ENCODE measurements at regions not wholly inside any gene's neighbourhood (a gene's known extent, or its start where the extent isn't known, plus 50 kb on each side); places are given as distances from the start of the nearest gene placed in this dataset.

DNA sequence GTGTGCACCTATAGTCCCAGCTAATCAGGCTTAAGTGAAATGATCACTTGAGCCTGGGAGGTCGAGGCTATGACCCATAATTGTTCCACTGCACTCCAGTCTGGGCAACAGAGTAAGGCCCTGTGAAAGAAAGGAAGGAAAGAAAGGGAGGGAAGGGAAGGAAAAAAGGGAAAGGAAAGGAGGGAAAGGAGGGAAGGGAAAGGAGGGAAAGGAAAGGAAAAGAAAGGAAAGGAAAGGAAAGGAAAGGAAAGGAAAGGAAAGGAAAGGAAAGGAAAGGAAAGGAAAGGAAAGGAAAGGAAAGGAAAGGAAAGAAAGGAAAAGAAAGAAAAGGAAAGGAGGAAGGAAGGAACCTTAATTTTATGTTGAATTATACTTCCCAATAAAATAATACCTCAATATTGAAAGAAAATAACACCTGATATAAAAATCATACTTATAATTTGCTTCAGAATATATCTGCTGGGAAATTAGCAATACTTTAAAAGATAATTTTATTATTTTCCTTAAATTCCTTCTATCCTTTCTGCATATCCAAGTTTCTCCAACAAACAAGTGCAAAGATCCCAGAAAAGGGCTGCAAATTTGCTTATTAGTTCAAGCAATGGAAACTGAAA lies 177.3 kb downstream of the KLF12 start:
- TF ChIP-seq JUND (IDR thresholded peaks at IDR 0.05) (no peak), EGR1 (IDR thresholded peaks at IDR 0.05; ENCODE audit: low read depth) (no peak), YY1 (IDR thresholded peaks at IDR 0.05; ENCODE audit: extremely low read depth, insufficient replicate concordance, low read depth, low read length) (no peak), SIN3A (IDR thresholded peaks at IDR 0.05; ENCODE audit: low read depth) (no peak), TCF7L2 (IDR thresholded peaks at IDR 0.05; ENCODE audit: borderline replicate concordance, extremely low read depth, insufficient read depth, insufficient read length) (no peak), SP1 (IDR thresholded peaks at IDR 0.05; ENCODE audit: low read depth) (no peak), POLR2A (IDR thresholded peaks at IDR 0.05; ENCODE audit: borderline replicate concordance, extremely low read depth, insufficient read depth, insufficient read length) (no peak), ELF1 (IDR thresholded peaks at IDR 0.05; ENCODE audit: borderline replicate concordance, low read depth) (no peak), FOSL1 (IDR thresholded peaks at IDR 0.05; ENCODE audit: low read depth) (no peak), POLR2AphosphoS5 (IDR thresholded peaks at IDR 0.05; ENCODE audit: low read depth, low read length) (no peak), SRF (IDR thresholded peaks at IDR 0.05; ENCODE audit: low read depth) (no peak)
- TF ChIP-seq, protein P1, sequence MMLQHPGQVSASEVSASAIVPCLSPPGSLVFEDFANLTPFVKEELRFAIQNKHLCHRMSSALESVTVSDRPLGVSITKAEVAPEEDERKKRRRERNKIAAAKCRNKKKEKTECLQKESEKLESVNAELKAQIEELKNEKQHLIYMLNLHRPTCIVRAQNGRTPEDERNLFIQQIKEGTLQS (IDR thresholded peaks at IDR 0.05) = no peak
- H4K20me1 ChIP-seq (ENCODE audit: insufficient read depth) = no peaks in the 10 kb centered on the region
- H3K79me2 ChIP-seq (ENCODE audit: insufficient read depth, low read length) = no peaks in the 10 kb centered on the region
- no peaks in the 10 kb centered on the region for H3K27me3 ChIP-seq (ENCODE audit: insufficient read depth, low read length)
- no peak overlapping the region for H3K4me2 ChIP-seq (ENCODE audit: low read length)
- ChIA-PET CTCF (no interaction called here), POLR2A (no interaction called here), RAD21 (ENCODE audit: low non-redundant PET in 1 of 2, low total read pairs in 2 of 2, uncharacterized antibody in 2 of 2, unreplicated experiment in 2 of 2) (no interaction called here)
- intact Hi-C loops (cut with micrococcal nuclease) = no loop called here
- no peak overlapping the region for H2AFZ ChIP-seq (ENCODE audit: low read depth, low read length, poor library complexity, severe bottlenecking)
- no peak overlapping the region for H3K4me3 ChIP-seq (replicated peaks in 1 of 2; ENCODE audit: low read depth in 1 of 2, low read length in 2 of 2)
- peaks cover 6 to 11% of the 10 kb centered on the region in 2 experiments for H3K4me1 ChIP-seq (ENCODE audit: control insufficient read depth in 1 of 2, insufficient read depth in 2 of 2, low read length in 2 of 2)
- no peak overlapping the region for H3K9ac ChIP-seq (ENCODE audit: low read length)
- no peaks in the 10 kb centered on the region for H3K9me3 ChIP-seq (ENCODE audit: control insufficient read depth in 1 of 2, insufficient read depth in 1 of 2, low read depth in 1 of 2, low read length in 2 of 2)
- BruUV-seq (replicated peaks) = no TSS peak
- ATAC-seq = no peak
- H3K27ac ChIP-seq (ENCODE audit: low read depth, low read length) = no peak overlapping the region
- no peaks in the 10 kb centered on the region for H3K9me2 ChIP-seq (ENCODE audit: insufficient read depth)
- H3K36me3 ChIP-seq (ENCODE audit: control insufficient read depth in 1 of 2, insufficient read depth in 2 of 2, low read length in 2 of 2) = no peaks in the 10 kb centered on the region
- no peak for DNase-seq (ENCODE audit: low read depth, low spot score)

DNA sequence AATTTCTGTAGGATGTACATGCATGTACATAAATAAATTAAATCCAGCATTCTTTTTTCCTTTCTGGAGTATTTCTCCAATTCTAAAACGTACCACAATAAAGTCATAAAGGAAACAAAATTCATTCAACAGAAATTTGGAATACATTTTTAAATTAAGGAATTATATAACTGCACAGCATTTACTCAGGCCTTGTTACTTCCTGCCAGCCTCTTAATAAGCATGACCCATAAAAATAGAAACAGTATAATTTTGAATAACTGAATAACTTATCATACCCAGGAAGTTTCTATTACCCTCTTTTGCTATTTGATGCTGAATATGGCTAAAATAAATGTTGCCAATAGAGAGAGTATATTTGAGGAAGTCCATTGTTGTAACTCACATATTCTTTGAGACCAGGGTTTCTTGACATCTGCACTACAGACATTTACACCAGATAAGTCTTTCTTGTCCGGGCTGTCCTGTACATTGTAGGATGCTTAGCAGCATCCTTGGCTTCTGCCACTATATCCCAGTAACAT lies 178.2 kb downstream of the KLF12 start:
- Histone ChIP-seq H4K20me1 (ENCODE audit: insufficient read depth) (no peaks in the 10 kb centered on the region), H3K9me3 (ENCODE audit: control insufficient read depth in 1 of 2, insufficient read depth in 1 of 2, low read depth in 1 of 2, low read length in 2 of 2) (no peaks in the 10 kb centered on the region), H3K9ac (ENCODE audit: low read length) (no peak overlapping the region), H3K9me2 (ENCODE audit: insufficient read depth) (no peaks in the 10 kb centered on the region), H2AFZ (ENCODE audit: low read depth, low read length, poor library complexity, severe bottlenecking) (no peak overlapping the region), H3K4me1 (ENCODE audit: control insufficient read depth in 1 of 2, insufficient read depth in 2 of 2, low read length in 2 of 2) (peaks cover 6 to 11% of the 10 kb centered on the region in 2 experiments), H3K4me2 (ENCODE audit: low read length) (no peak overlapping the region), H3K4me3 (replicated peaks in 1 of 2; ENCODE audit: low read depth in 1 of 2, low read length in 2 of 2) (no peak overlapping the region), H3K27ac (ENCODE audit: low read depth, low read length) (no peak overlapping the region), H3K79me2 (ENCODE audit: insufficient read depth, low read length) (no peaks in the 10 kb centered on the region), H3K36me3 (ENCODE audit: control insufficient read depth in 1 of 2, insufficient read depth in 2 of 2, low read length in 2 of 2) (no peaks in the 10 kb centered on the region), H3K27me3 (ENCODE audit: insufficient read depth, low read length) (no peaks in the 10 kb centered on the region)
- ChIA-PET POLR2A (no interaction called here), CTCF (no interaction called here), RAD21 (ENCODE audit: low non-redundant PET in 1 of 2, low total read pairs in 2 of 2, uncharacterized antibody in 2 of 2, unreplicated experiment in 2 of 2) (no interaction called here)
- TF ChIP-seq FOSL1 (IDR thresholded peaks at IDR 0.05; ENCODE audit: low read depth) (no peak), POLR2A (IDR thresholded peaks at IDR 0.05; ENCODE audit: borderline replicate concordance, extremely low read depth, insufficient read depth, insufficient read length) (no peak), EZH2 (IDR thresholded peaks at IDR 0.05) (no peak), POLR2AphosphoS5 (IDR thresholded peaks at IDR 0.05; ENCODE audit: low read depth, low read length) (no peak), CEBPB (IDR thresholded peaks at IDR 0.05; ENCODE audit: low read depth) (no peak), SP1 (IDR thresholded peaks at IDR 0.05; ENCODE audit: low read depth) (no peak), ZFX (IDR thresholded peaks at IDR 0.05) (no peak), EGR1 (IDR thresholded peaks at IDR 0.05; ENCODE audit: low read depth) (no peak)
- intact Hi-C loops (cut with micrococcal nuclease) = no loop called here
- ATAC-seq = no peak
- DNase-seq (ENCODE audit: low read depth, low spot score) = no peak
- BruUV-seq (replicated peaks) = no TSS peak

Data from HCT116 (cell line).